AG08395 (cell line): ENCODE measurements at regions not wholly inside any gene's neighbourhood (a gene's known extent, or its start where the extent isn't known, plus 50 kb on each side); places are given as distances from the start of the nearest gene placed in this dataset.

Source experiments
- DNase-seq: peaks from one replicate; pipeline ENCODE4 v3.0.0; 2012; ENCODE audit warnings: mixed read lengths, low spot score

DNA sequence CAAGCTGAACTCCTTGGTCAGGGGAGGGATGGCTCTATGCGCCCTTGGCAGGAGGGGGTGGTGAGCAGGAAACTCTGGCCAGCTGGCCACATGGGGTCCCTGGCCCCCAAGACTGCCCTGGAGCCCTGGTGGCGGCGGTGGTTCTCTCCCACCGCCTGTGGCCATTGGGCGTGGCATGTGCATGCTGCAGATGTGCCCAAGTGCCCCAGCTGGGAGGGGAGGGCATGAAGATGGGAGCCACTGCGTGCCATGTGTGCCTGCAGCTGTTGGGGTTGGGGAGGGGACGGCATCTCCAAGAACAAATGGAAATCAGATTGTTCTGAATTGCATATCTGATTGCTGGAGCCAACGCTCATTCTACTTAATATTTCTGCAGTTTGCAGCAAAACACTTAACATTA lies 115.7 kb upstream of the IGF1 start:
- no peak for DNase-seq

DNA sequence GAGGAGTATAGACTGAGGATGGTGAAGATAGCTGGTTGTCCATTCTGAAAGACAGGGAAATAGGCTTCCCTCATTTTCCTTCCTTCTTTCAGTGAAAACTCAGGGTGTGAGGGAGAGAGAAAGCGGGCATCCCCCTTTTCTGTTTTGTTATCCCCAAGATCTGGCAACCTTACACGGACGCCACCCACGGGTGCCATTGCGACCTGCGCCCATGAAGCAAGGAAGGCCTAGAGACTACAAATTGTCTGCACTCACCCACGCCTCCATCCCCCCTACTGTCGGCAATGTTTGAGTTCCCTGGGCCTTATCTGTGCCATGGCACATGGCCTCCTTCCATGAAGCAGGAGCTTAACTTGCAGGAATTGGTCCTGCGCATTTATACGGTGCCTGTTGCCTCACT lies 115.0 kb upstream of the IGF1 start:
- no peak for DNase-seq

DNA sequence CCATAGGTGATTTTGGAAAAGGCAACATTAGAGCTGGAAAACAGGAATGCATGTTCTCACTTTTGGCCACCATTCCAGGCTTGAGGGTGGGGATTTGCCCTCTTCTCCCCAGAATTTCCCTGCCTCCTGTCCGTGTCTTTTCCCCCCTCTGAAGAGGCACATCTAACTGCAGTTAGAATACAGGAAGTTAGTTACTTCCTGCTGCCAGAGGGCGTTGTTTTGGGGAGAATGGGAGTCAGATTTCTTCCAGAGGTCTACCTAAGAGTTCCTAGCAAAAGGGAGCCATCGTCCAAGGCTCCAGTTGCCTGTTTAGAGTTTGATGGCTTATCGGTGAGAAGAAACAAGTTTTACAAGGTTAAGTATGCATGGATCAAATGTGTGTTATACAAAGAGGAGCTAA lies 112.8 kb upstream of the IGF1 start:
- no peak for DNase-seq

DNA sequence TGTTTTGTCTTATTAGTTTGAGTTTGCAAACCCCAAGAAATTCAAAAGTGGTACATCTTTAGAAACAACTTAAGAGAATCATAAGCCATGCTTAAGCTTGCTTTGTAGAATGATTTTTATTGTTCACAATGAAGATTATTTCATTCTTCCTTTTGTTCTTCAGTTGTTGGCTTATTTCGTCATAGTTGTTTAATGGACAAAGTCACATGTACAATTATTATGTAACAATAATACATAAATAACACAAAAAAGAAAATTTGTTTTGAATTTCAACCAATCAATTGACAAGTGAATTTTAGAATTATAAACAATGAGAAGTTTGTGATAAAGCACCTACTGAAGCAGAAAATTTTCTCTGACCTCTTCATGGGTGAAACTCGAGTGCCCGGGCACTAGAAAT lies 111.8 kb upstream of the IGF1 start:
- no peak for DNase-seq

DNA sequence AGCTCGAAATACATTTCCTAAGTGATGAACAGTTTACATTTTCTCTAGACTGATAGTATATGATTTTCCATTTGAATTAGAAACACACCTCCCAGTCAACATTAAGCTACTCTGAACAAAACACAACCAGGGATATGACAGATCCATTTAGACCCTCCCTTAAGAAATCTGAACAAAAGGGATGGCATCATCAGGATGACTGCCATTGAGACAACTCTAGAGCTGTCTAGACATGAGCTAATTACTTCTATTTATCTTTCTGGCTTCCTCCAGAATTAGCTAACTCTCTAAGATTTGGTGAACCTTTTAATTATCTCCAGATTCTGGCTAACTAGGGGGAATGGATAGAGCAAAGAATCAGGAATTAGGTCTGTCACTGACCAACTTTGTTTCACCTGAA lies 92.9 kb upstream of the IGF1 start:
- no peak for DNase-seq

DNA sequence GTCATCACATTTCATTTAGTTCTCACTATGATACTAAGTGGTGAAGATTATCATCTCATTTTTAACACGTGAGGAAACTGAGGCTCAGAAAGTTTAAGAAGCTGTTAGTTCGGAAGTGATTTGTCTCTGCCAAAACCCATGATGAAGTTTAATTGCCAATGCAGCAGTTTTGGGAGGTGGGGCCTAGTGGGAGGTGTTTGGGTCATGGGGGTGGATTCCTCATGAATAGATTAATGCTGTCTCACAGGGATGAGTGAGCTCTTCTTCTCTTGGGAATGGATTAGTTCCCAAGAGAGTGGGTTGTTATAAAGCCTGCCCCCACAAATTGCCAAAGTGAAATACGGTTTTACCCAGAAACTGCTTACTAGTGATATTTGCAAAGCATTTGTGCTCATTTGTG lies 91.5 kb upstream of the IGF1 start:
- no peak for DNase-seq

DNA sequence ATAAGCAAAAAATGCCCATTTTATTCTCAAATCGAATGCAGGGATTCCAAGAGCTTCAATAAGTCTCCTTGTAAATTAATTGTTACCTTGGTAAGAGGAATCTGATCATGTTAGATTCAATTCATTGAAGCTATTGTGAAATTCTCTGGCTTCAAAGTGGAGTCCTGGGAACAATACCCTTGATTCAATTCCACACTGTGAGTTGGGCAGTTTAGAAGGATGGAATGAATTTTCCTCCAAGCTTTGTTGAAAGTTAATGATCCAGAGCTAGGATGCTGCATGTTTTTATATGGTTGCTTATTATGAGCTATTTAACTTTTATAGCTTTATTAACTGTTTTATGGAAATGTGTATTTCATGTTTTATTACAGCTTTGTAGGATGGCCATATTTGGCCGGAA lies 89.9 kb upstream of the IGF1 start:
- no peak for DNase-seq

DNA sequence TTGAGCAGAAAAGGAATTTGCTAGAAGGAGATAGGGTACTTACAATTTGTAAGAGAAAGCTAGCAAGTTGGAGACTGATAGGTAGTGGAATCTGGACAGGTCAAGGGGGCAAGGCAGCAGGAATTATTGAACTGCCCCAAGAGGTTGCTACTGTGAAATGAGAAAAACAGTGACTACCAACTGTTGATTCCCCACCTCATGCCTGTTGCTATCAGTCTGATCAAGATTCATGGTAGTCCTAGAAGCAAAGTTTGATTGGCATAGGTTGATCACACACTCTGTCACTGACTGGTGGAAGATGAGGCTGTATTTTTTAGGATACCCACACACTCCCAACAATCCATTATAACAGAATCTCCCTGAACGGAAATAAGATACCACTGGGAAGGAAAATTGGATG lies 89.4 kb upstream of the IGF1 start:
- DNase-seq: no peak

DNA sequence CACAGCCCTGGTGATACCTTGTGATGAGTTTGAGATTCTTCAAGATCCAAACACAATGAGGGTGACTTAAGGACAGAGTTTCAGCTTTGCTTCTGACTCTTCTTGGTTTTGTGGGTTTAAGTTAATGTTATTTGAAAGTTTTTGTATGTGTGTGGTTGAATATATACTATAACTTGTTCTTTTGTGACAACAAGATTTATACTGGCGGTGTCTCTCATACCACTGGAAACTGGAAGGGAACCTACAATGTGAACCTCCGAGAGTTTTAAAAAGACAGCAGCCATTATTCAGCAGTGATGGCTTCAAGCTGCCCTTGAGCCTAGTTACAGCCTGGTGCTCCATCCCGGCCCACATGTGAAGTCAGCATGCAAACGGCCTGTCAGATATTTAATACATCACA lies 87.9 kb upstream of the IGF1 start:
- no peak for DNase-seq

DNA sequence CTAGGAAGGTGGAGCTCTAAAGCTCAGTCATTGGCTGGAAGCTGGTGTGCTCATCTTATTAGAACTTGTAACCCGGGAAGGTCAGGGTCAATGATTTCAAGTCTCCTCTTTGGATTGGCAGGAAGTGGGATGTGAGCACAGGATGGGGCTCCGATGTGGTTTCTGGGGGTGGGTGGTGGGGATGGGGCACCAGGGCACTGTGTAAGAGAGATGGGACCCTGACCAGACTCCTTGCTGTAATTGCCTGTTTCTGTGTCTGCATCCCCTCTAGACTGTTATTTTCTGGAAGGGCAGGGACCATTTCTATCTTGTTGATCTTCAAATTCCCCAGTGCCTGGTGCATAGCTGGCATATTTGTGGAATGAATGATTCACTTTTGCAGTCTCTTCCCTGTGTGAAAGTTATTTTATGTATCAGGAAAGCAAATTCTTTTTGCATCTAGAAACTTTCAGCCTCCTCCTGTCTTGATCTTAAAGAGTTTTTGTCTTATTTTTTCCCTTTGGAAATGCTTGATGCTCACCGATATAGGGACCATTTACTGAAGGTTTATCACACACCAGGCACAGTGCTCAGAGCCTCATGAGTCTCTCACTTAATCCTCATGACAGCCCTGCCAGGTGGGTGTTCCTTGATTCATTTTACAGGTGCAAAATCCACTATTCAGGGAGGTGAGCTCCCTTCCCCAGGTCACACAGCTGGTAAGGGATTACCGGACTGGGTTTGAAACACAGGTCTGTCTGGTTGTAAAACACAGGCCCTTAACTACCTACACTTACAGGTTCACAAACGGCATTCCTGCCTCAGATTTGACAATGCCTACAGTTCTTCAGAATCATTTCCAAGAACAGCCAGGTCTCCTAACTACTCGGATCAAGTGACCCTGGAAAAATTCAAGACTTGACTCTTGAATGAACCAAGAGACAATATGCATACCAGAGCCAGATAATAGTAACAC lies 86.9 kb upstream of the IGF1 start:
- DNase-seq: peak; percentile 72

DNA sequence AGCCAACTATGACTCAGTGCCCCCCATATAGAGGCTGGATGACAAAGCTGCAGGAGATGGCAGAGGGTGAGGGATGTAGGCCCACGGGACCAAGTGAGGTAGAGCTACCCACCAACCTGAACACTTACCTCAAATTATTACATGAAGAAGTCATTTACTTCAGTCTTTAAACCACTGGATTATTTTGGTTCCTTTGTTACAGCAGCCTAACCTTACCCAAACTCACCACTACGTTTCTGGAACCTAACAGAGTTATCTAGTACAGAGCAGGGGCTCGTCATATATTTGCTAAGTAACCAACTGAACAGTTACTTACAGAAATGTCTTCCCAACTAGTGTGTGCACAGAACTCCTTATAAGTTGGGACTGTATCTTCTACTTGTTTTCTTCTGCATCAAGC lies 85.2 kb upstream of the IGF1 start:
- DNase-seq: no peak

DNA sequence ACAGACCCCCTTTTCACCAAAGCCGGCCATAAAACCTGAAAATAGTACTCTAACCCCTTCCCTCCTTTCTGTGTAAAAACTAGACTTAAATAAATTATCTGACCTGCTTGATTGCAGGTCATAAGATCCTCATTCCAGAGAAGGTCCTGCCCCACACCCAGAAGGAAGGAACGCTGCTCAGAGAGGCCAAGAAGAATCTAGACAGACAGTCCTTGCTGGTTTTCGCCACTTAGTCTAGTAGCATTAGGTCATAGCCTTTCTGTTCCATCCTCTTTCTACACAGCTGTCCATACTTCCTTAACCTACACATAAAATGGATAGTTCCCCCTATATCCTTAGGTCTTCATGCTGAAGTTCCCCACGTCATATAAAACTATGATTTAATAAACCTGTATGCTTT lies 83.7 kb upstream of the IGF1 start:
- no peak for DNase-seq

DNA sequence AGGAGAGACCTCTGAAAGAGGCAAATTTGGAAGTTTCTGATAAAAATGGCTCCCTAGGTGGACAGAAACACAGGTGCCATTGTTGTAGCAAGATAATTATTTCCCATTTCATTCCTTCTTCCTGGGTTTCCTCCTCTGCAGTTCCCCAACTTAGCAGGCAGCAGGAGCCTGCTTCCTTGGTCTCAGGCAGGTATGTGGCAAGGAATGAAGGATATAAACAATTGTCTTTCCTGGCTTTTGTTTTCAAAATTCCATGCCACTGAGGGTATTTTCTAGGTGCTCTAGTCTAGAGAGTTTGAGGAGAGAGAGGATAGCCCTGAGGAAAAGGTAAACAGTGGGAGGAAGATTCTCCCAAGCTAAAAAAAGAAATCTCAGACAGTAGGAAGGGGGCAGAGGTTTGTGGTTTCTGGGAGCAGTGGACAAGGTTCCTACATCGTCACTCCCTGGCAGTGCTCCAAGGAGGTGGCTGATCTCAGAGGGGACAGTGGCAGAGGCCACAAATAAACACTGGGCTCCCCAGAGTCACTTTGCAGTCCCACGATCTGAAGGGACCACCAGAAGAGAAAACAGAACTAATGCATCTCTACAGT lies 82.6 kb upstream of the IGF1 start:
- DNase-seq: no peak

DNA sequence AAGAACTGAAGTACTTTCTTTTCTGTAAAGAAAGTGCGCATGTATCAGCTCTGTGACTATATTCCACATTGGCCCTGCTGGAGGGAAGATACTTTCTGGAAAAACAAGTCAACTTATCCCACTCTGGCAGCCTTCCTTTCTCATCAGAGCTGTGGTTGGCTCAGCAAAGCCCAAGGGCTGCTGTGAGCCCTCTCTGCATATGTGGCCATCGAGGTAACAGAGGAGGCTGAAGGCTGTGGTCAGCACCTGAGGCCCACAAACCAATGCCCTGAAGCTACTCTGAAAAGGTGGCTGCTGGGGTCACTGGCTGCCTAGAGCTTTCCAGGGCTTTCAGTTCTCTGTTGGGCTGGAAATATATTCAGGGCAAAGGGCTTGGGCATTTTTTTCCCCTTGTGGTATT lies 70.8 kb upstream of the IGF1 start:
- no peak for DNase-seq

DNA sequence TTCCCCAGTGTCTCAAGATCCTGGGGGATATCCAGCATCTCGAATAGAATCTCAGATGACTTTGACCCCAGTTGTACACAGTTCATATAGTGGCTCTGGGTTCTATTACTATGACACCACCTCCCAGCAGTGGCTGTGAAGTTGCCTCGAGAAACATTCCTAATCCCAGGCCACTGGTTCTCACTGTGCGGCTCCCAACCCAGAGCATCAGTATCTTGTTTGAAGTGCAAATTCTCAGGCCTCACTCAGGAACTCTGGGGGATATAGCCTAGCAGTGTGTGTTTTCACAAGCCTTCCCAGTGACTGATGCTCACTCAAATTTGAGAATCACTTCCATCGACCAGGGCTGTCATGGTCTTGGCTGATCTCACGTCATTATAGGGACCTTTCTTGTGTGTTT lies 69.3 kb upstream of the IGF1 start:
- DNase-seq: no peak

DNA sequence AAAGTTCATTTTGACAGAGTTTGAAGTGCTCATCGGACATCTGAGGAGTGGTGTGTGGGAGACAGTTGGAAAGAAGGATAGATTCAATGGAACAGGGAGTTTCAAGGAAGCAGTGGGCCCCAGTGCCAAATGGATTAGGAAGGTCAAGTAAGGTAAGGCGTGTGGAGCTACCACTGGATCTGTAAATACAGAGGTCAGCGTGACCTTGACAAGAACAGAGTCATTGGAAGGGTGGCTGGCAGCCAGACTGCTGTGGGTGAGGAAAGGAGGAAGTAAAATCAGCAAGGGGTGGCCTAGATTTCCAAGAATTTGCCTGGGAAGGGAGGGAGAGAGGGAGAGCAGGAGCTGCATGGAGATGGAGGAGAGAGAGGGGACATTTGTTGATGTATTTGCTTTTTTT lies 68.2 kb upstream of the IGF1 start:
- DNase-seq: no peak

DNA sequence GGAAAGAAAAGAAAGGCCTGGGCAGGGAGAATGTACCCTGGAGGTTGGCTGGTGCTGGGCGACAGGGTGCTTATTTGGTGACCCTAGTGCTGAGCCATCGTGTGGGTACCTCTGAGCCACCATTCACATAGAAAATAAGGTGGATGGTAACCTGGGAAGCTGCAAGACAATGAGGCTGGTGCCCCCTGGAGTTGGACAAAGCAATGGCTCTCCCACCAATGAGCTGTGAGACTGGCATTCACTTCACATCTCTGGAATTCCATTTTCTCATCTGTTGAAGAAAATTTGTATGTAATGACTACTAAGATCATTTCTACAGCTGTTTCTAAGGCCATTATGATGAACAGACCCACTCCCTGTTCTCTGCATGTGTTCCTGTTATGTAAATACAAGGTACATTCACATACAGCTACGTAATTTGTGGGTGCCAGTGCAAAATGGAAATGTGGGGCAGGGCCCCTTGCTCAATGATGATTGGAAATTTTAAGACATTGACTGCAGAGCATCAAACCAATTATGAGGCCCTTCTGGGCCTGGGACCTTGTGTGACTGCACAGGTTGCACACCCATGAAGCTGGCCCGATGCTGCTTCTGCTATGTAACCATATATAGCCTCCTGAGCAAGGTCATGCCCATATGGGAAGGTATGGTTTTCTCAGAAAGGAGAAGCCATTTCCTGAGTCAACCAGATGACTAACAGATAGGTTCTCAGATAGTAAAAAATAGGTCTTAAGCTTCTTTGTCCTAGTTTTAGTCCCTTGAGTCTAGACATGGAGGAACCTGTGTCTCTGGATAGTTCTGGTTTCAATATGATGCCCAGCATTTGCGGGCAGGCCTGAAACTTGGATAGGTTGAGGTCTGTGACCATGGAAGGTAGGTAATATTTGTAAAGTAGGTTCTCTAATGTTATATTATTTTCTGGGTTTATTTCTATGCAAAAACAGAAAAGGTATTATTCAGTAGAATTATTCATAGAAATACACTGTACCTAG lies 63.4 kb upstream of the IGF1 start:
- no peak for DNase-seq

DNA sequence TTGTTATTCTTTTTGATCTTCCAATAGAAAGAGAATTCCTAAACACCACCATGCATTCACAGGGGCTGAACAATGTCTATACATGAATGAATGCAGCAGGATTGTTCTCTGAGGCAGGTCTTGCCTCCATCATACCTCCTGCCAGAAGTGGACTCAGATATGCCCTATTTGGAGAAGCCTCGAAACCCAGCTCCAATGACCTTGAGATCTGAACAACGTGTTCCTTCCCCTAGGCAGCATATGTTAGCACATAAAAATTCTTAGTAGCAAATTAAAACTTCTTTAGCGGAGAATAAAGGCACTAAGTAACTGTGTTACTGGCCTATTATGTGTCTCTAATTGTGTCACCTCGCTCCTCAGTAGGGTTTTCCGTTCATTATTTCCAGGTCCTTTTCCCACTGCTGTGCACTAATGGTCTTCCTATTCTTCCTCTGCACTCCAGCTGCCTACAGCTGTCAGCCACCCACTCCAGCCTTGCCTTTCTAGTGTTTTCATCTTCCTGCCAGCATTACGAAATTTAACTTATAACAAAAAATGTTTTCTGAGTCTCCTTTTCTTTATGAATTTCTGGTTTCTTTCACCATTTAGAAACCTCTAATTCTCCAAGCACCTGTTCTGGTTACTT lies 62.6 kb upstream of the IGF1 start:
- no peak for DNase-seq

DNA sequence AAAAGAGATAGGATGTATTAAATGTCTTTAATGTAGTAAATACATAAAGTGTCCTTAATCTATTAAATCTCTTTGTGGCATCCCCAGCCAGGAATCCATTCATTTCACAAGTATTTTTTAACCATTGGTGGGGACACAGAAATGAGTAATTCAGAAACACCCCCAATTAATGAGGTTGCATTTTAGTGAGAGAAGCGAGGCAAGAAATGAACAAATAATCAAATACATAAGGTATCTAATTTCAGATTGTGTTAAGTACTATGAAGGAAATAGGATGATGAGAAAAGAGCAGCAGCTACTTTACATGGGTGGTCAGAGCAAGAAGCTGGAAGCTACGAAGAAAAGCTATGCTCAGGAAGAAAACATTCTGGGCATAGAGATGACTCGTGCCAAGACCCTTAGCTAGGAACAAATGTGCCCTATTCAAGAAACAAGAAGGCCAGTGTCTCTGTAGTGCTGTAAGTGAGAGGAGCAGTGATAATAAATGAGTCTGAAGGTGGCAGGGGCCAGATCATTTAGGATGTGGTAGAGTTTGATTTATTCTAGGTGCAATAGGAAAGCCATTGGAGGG lies 60.5 kb upstream of the IGF1 start:
- no peak for DNase-seq

DNA sequence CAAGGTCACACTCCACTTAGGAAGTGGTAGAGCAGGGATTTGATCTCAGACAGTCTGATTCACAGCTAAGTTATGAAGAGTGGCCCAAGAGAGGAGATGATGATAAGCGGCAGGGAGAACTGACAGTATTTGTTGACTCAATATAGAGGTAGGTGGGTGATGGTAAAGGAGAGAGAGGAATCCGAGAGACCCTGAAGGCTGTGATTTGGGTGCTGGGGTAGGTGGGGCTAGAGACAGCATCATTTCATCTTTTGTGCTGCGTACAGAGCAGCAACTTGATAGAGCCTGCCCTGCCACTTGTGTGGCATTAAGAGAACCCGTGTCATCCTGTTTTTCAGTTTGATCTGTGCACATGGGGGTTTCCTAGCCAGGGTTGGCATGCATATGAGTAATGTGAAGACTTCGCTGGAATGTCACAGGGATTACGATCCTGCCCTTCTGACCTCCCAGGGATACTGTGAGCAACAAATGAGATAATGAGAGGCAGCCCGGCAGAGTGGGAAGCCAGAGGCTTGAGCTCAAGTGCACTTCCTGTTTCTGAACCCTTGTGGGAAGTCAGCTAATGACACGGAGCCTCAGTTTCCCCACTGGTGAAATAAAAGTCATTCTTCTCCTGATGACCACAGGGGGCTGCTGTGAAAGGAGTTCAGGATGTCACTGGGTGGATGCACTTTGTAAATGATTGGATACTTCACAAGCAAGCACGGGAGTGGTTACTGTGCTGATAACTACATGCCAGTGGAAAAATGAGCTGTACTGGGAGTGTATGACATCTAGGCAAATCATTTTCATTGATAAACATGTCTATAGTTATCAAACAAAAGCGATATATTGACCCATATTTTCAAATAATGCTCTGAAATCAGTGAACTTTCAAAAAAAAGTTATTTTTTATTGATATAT lies 59.5 kb upstream of the IGF1 start:
- DNase-seq: peak; percentile 80

DNA sequence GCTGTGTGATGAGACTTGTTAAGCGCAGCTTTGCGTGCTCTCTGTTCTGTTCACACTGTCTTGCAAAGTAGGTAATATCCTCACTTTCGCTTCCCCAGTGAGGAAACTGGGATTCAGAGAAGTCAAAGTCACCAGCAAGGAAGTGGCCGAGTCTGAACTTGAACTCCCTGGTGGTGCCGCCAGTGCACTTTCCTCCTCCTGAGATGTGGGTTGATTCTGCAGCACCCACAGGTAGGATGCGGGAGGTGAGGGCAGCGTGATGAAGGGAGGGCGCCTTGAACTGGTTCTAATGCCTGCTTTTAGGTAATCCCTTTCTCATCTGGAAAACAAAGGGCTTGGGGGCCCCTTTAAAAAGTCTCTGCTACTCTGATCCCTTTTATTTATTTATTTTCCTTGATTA lies 54.9 kb upstream of the IGF1 start:
- no peak for DNase-seq
